ENCODE measurements at regions not wholly inside any gene's neighbourhood (a gene's known extent, or its start where the extent isn't known, plus 50 kb on each side); places are given as distances from the start of the nearest gene placed in this dataset.

DNA sequence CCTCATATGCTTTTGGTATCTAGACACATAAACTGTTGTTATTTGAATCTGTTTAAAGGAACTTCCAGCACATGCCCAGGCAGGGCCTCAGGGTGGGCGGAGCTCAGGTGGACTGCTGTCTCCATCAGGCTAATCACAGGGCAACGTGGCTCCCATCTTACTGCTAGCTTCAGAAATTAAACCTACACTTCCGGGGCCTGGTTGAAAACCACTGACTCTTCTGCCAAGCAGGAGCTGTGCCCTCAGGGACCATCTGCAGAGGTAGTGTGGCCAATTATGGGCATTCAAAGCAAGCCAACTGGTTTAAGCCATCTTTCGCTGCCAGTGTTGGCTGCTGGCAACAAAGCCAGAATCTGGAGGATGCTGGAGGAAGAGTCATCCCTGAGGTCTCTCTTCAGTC, 97.5 kb downstream of the TMX1 start:
- Histone ChIP-seq H3K4me1 (ENCODE audit: control insufficient read depth in 2 of 2, insufficient read depth in 2 of 2, low read length in 1 of 2) (peaks cover 0 to 7% of the 10 kb centered on the region in 2 donors), H3K27me3 (ENCODE audit: control insufficient read depth in 1 of 2, insufficient read depth in 2 of 2, low read length in 2 of 2) (no peaks in the 10 kb centered on the region), H3K36me3 (ENCODE audit: control insufficient read depth in 2 of 2, insufficient read depth in 2 of 2, low read length in 1 of 2) (no peaks in the 10 kb centered on the region), H3K9me3 (ENCODE audit: control insufficient read depth in 2 of 2, insufficient read depth in 1 of 2, low read depth in 1 of 2, low read length in 1 of 2) (no peaks in the 10 kb centered on the region), H3K4me3 (ENCODE audit: low read depth in 1 of 2, low read length in 2 of 2) (no peak overlapping the region), H3K27ac (ENCODE audit: low read depth in 2 of 2, low read length in 1 of 2) (no peak overlapping the region)
- 48 to 67% methylated on average over 4 of the region's 4 CpGs for WGBS, 2 donors

DNA sequence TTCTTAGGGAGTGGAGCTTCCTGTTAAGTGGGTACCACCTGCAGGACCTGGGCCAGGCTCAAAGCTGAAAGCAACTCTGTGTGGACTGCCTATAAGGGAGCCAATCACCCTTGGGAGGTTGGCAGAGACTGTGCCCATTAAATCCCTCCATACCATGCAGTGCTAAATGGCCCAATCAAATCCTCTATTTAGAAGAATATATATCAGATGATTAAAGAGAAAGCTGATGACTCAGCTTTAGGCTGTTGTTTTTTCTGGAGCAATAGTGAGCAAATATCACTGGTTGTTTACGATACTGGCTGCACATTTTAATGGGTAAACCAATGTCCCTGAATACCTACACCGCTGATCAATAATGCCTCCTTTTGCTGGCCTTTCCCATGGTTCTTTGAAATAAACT, 101.3 kb downstream of the TMX1 start:
- no peak overlapping the region for H3K4me3 ChIP-seq (ENCODE audit: low read depth in 1 of 2, low read length in 2 of 2)
- H3K36me3 ChIP-seq (ENCODE audit: control insufficient read depth in 2 of 2, insufficient read depth in 2 of 2, low read length in 1 of 2), result no peaks in the 10 kb centered on the region
- H3K27ac ChIP-seq (ENCODE audit: low read depth in 2 of 2, low read length in 1 of 2), result peak overlapping the region; percentile 76 to 83
- H3K4me1 ChIP-seq (ENCODE audit: control insufficient read depth in 2 of 2, insufficient read depth in 2 of 2, low read length in 1 of 2), result peaks cover 0 to 4% of the 10 kb centered on the region in 2 donors
- H3K27me3 ChIP-seq (ENCODE audit: control insufficient read depth in 1 of 2, insufficient read depth in 2 of 2, low read length in 2 of 2), result no peaks in the 10 kb centered on the region
- WGBS, 2 donors, result 72 to 80% methylated on average over 2 of the region's 2 CpGs
- no peaks in the 10 kb centered on the region for H3K9me3 ChIP-seq (ENCODE audit: control insufficient read depth in 2 of 2, insufficient read depth in 1 of 2, low read depth in 1 of 2, low read length in 1 of 2)

DNA sequence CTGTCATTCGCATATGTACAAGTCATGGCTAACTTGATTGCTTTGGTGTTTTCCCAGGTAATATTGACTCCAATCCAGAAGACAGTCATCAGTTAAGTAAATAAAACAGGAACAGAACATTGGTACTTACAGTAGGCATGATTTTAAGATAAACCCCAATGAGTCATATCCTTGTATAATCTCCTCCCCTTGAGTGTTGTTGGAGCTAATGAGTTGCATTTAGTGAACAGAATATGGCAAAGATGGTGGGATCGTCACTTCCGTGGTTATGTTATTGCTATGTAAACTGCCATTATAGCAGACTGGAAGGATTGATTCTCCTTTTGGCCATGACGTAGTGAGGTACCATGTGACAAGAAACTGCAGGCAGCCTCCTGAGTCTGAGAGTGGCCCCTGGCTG, 102.2 kb downstream of the TMX1 start:
- peak overlapping the region in 1 of 2 donors; percentile 2 for H3K4me3 ChIP-seq (ENCODE audit: low read depth in 1 of 2, low read length in 2 of 2)
- peaks cover 0 to 4% of the 10 kb centered on the region in 2 donors for H3K4me1 ChIP-seq (ENCODE audit: control insufficient read depth in 2 of 2, insufficient read depth in 2 of 2, low read length in 1 of 2)
- H3K27me3 ChIP-seq (ENCODE audit: control insufficient read depth in 1 of 2, insufficient read depth in 2 of 2, low read length in 2 of 2), result no peaks in the 10 kb centered on the region
- no peaks in the 10 kb centered on the region for H3K36me3 ChIP-seq (ENCODE audit: control insufficient read depth in 2 of 2, insufficient read depth in 2 of 2, low read length in 1 of 2)
- H3K27ac ChIP-seq (ENCODE audit: low read depth in 2 of 2, low read length in 1 of 2), result peak overlapping the region; percentile 77 to 85
- 63 to 67% methylated on average over 4 of the region's 4 CpGs for WGBS, 2 donors
- no peaks in the 10 kb centered on the region for H3K9me3 ChIP-seq (ENCODE audit: control insufficient read depth in 2 of 2, insufficient read depth in 1 of 2, low read depth in 1 of 2, low read length in 1 of 2)

DNA sequence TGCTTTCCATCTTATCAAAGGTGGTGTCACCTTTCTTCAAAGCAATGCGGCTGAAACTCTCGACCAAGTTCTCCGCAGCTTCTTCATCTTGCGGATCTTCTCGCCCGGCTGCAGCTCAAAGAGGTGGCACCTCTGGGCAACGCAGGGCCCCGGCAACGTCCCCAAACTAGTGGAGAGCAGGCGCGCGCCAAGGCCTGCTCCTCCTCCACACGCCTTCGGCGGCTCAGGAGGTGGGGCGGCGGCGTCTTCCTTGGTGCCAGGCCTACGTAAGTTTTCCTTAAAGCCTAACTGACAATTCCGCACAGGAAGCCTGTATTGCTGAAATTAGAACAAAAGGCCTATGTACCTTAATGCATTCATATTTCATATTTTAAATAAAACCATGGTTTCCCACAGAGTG, 112.0 kb downstream of the TMX1 start:
- peaks cover 0 to 3% of the 10 kb centered on the region in 2 donors for H3K4me1 ChIP-seq (ENCODE audit: control insufficient read depth in 2 of 2, insufficient read depth in 2 of 2, low read length in 1 of 2)
- no peak overlapping the region for H3K4me3 ChIP-seq (ENCODE audit: low read depth in 1 of 2, low read length in 2 of 2)
- WGBS, 2 donors, result 93 to 94% methylated on average over 20 of the region's 20 CpGs

DNA sequence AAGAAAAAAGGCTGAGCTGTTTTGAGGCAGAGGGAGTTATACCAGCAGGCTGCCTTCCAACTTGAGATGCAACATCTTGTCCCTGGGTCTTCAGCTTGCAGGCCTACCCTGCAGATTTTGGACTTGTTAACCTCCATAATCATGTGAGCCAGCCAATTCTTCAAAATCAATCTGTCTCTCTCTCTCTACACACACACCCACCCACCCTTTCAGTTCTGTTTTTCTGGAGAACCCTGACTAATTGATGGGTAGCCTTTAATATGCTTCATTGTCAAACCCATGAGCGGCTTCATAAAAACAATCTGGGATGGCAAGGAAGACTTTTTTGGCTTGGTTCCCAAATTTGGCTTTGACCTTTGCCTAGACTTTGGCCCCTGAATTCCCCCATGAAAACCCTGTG, 113.9 kb downstream of the TMX1 start:
- no peaks in the 10 kb centered on the region for H3K27me3 ChIP-seq (ENCODE audit: control insufficient read depth in 1 of 2, insufficient read depth in 2 of 2, low read length in 2 of 2)
- H3K9me3 ChIP-seq (ENCODE audit: control insufficient read depth in 2 of 2, insufficient read depth in 1 of 2, low read depth in 1 of 2, low read length in 1 of 2), result no peaks in the 10 kb centered on the region
- 96 to 100% methylated on average over 1 of the region's 1 CpG for WGBS, 2 donors
- H3K4me1 ChIP-seq (ENCODE audit: control insufficient read depth in 2 of 2, insufficient read depth in 2 of 2, low read length in 1 of 2), result peaks cover 0 to 3% of the 10 kb centered on the region in 2 donors
- H3K36me3 ChIP-seq (ENCODE audit: control insufficient read depth in 2 of 2, insufficient read depth in 2 of 2, low read length in 1 of 2), result no peaks in the 10 kb centered on the region
- H3K4me3 ChIP-seq (ENCODE audit: low read depth in 1 of 2, low read length in 2 of 2), result no peak overlapping the region
- H3K27ac ChIP-seq (ENCODE audit: low read depth in 2 of 2, low read length in 1 of 2), result no peak overlapping the region

More for the DNA sequence above, 112.0 kb downstream of the TMX1 start:
- H3K27me3 ChIP-seq (ENCODE audit: control insufficient read depth in 1 of 2, insufficient read depth in 2 of 2, low read length in 2 of 2), result no peaks in the 10 kb centered on the region
- H3K9me3 ChIP-seq (ENCODE audit: control insufficient read depth in 2 of 2, insufficient read depth in 1 of 2, low read depth in 1 of 2, low read length in 1 of 2), result no peaks in the 10 kb centered on the region
- no peak overlapping the region for H3K27ac ChIP-seq (ENCODE audit: low read depth in 2 of 2, low read length in 1 of 2)
- H3K36me3 ChIP-seq (ENCODE audit: control insufficient read depth in 2 of 2, insufficient read depth in 2 of 2, low read length in 1 of 2), result no peaks in the 10 kb centered on the region

DNA sequence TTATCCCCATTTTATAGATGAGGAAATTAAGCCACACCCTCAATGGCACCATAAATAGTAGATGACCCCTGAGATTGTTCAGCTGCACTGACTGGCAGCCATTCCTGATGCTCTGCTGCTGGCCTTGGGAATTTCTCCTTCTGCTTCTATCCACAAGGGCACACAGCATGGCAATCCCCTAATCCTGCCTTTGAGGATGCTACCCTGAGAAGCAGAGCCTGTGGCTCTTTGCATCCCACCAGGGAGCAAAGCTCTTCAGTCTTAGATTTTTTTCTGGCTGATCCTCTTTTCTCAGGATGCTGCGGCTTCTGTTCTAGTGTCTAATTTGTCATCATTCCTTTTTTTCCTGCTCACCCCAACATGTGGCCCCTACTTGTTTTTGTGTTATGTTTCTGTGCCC, 114.8 kb downstream of the TMX1 start:
- H3K27me3 ChIP-seq (ENCODE audit: control insufficient read depth in 1 of 2, insufficient read depth in 2 of 2, low read length in 2 of 2), result no peaks in the 10 kb centered on the region
- H3K4me3 ChIP-seq (ENCODE audit: low read depth in 1 of 2, low read length in 2 of 2), result no peak overlapping the region
- peaks cover 0 to 3% of the 10 kb centered on the region in 2 donors for H3K4me1 ChIP-seq (ENCODE audit: control insufficient read depth in 2 of 2, insufficient read depth in 2 of 2, low read length in 1 of 2)
- WGBS, 2 donors, result 95 to 100% methylated on average over 1 of the region's 1 CpG
- no peaks in the 10 kb centered on the region for H3K9me3 ChIP-seq (ENCODE audit: control insufficient read depth in 2 of 2, insufficient read depth in 1 of 2, low read depth in 1 of 2, low read length in 1 of 2)
- no peak overlapping the region for H3K27ac ChIP-seq (ENCODE audit: low read depth in 2 of 2, low read length in 1 of 2)
- no peaks in the 10 kb centered on the region for H3K36me3 ChIP-seq (ENCODE audit: control insufficient read depth in 2 of 2, insufficient read depth in 2 of 2, low read length in 1 of 2)

DNA sequence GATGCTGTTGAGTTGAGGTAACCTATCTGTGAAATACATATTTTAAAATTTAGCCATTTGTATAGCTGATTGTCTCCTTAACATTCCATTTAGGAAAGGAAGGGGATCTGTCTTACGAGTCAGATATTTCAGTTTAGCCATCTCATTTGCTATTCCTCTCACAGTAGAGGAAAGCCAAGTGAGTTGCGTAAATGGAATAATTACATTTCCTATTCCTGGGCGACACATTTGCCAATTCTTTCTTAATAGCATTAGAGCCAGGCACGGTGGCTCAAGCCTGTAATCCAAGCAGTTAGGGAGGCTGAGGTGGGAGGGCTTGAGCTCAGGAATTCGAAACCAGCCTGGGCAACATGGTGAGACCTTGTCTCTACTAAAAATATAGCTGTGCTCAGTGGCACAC, 116.3 kb downstream of the TMX1 start:
- WGBS, 2 donors, result 58 to 65% methylated on average over 5 of the region's 5 CpGs
- Histone ChIP-seq H3K36me3 (ENCODE audit: control insufficient read depth in 2 of 2, insufficient read depth in 2 of 2, low read length in 1 of 2) (no peaks in the 10 kb centered on the region), H3K4me1 (ENCODE audit: control insufficient read depth in 2 of 2, insufficient read depth in 2 of 2, low read length in 1 of 2) (peaks cover 0 to 3% of the 10 kb centered on the region in 2 donors), H3K27ac (ENCODE audit: low read depth in 2 of 2, low read length in 1 of 2) (peak overlapping the region in 1 of 2 donors; percentile 54), H3K4me3 (ENCODE audit: low read depth in 1 of 2, low read length in 2 of 2) (no peak overlapping the region), H3K27me3 (ENCODE audit: control insufficient read depth in 1 of 2, insufficient read depth in 2 of 2, low read length in 2 of 2) (no peaks in the 10 kb centered on the region), H3K9me3 (ENCODE audit: control insufficient read depth in 2 of 2, insufficient read depth in 1 of 2, low read depth in 1 of 2, low read length in 1 of 2) (no peaks in the 10 kb centered on the region)

DNA sequence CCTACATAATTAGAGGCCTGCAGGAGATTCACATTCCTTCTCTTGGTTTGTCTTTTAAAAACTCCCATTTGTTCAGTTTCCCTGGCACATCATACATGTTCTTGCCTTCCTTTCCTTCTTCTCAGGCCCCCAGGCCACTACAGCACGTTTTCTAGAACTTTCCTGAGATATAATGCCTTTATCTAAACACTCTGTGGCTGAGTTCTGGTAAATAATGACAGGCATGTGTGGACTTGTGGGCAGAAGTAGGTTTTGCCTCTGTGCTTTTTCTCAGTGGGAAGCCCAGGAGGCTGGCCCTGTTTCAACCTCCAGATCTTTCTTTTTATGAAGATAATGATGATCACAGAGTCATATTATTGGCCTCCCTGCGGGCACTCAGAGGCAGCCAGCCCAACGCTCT, 117.2 kb downstream of the TMX1 start:
- H3K4me1 ChIP-seq (ENCODE audit: control insufficient read depth in 2 of 2, insufficient read depth in 2 of 2, low read length in 1 of 2), result peaks cover 0 to 3% of the 10 kb centered on the region in 2 donors
- no peaks in the 10 kb centered on the region for H3K27me3 ChIP-seq (ENCODE audit: control insufficient read depth in 1 of 2, insufficient read depth in 2 of 2, low read length in 2 of 2)
- H3K27ac ChIP-seq (ENCODE audit: low read depth in 2 of 2, low read length in 1 of 2), result peak overlapping the region in 1 of 2 donors; percentile 17
- 34 to 63% methylated on average over 3 of the region's 3 CpGs for WGBS, 2 donors
- H3K36me3 ChIP-seq (ENCODE audit: control insufficient read depth in 2 of 2, insufficient read depth in 2 of 2, low read length in 1 of 2), result no peaks in the 10 kb centered on the region
- H3K9me3 ChIP-seq (ENCODE audit: control insufficient read depth in 2 of 2, insufficient read depth in 1 of 2, low read depth in 1 of 2, low read length in 1 of 2), result no peaks in the 10 kb centered on the region
- H3K4me3 ChIP-seq (ENCODE audit: low read depth in 1 of 2, low read length in 2 of 2), result no peak overlapping the region

DNA sequence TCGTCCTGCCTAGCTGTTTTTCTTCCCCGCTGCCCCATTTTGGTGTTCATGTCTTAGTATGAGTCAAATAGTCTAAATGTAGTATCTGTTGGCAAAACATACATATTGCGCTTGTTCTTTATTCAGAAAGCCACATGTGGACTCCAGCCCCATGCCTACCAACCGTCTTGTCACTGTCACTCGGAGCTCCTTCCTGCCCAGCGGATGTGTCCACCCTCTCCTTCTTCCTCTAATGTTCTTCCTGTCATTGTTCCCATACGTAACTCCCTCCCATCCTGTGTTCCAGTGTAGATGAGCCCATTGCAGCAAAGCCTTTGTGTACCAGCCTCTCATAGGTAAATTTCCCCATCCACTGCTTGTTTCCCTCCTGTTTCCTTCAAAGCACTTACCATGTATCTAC, 120.5 kb downstream of the TMX1 start:
- H3K27ac ChIP-seq (ENCODE audit: low read depth in 2 of 2, low read length in 1 of 2), result peak overlapping the region in 1 of 2 donors; percentile 10
- H3K9me3 ChIP-seq (ENCODE audit: control insufficient read depth in 2 of 2, insufficient read depth in 1 of 2, low read depth in 1 of 2, low read length in 1 of 2), result no peaks in the 10 kb centered on the region
- WGBS, 2 donors, result 84 to 88% methylated on average over 7 of the region's 7 CpGs
- peaks cover 0 to 5% of the 10 kb centered on the region in 2 donors for H3K4me1 ChIP-seq (ENCODE audit: control insufficient read depth in 2 of 2, insufficient read depth in 2 of 2, low read length in 1 of 2)
- no peak overlapping the region for H3K4me3 ChIP-seq (ENCODE audit: low read depth in 1 of 2, low read length in 2 of 2)
- H3K27me3 ChIP-seq (ENCODE audit: control insufficient read depth in 1 of 2, insufficient read depth in 2 of 2, low read length in 2 of 2), result no peaks in the 10 kb centered on the region
- no peaks in the 10 kb centered on the region for H3K36me3 ChIP-seq (ENCODE audit: control insufficient read depth in 2 of 2, insufficient read depth in 2 of 2, low read length in 1 of 2)

DNA sequence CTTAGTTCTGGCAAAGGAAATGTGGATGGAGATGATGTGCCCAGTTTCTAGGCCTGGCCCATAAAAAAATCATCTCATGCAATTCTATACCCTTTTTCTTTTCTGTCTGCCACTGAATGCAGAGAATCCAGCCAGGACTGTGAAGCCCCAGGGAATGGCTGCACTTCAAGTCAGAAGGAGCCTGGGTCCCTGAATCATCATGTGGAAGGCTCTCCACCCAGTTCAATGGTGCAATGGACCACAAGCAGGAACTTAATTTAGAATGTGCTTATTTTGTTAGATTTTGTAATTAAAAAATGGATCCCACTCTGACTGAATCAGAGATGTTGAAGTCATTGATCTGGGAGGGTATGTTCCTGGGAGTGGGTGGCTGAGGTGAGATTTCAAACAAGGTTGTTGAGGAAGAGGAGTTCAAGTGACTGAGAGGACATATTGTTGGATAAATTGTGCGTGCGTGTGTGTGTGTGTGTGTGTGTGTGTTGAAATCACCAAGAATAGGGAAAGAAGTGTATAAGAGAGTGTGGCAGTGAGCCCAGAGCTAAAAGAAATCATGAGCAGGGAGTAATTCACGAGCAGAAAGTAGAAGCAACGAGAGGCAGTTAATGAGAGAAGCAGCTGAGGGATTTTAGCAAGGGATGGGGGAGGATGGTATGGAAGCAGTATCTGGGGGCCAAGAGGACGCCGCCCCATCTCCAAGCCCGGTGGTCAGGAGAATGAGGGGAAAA, 125.4 kb downstream of the TMX1 start:
- H3K9me3 ChIP-seq (ENCODE audit: control insufficient read depth in 2 of 2, insufficient read depth in 1 of 2, low read depth in 1 of 2, low read length in 1 of 2), result no peaks in the 10 kb centered on the region
- peaks cover 2 to 8% of the 10 kb centered on the region in 2 donors for H3K4me1 ChIP-seq (ENCODE audit: control insufficient read depth in 2 of 2, insufficient read depth in 2 of 2, low read length in 1 of 2)
- H3K4me3 ChIP-seq (ENCODE audit: low read depth in 1 of 2, low read length in 2 of 2), result no peak overlapping the region
- no peaks in the 10 kb centered on the region for H3K36me3 ChIP-seq (ENCODE audit: control insufficient read depth in 2 of 2, insufficient read depth in 2 of 2, low read length in 1 of 2)
- WGBS, 2 donors, result 68 to 69% methylated on average over 7 of the region's 7 CpGs
- H3K27me3 ChIP-seq (ENCODE audit: control insufficient read depth in 1 of 2, insufficient read depth in 2 of 2, low read length in 2 of 2), result no peaks in the 10 kb centered on the region
- H3K27ac ChIP-seq (ENCODE audit: low read depth in 2 of 2, low read length in 1 of 2), result no peak overlapping the region

Data from esophagus (tissue), 2 donors.